ENCODE measurements at regions not wholly inside any gene's neighbourhood (a gene's known extent, or its start where the extent isn't known, plus 50 kb on each side); places are given as distances from the start of the nearest gene placed in this dataset.

DNA sequence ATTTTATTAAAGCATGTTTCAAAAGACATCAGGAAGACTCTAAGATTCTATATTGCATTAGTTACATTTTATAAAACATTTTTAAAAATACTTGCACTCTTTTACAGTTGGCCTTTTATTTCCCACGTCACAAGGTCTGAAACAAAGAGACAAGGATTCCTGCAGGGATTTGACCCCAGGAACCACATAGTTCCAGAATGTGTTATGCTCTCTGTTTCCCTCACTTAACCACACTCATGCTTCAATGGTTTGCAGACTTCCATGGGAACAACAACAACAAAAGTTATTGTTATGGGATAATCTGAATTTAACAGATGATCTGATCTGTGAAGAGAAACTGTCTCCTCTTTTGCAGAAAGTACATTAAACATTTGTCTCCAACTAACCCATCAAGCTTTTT, 104.3 kb upstream of the PPFIA2 start (continued):
- TF ChIP-seq, protein P1, sequence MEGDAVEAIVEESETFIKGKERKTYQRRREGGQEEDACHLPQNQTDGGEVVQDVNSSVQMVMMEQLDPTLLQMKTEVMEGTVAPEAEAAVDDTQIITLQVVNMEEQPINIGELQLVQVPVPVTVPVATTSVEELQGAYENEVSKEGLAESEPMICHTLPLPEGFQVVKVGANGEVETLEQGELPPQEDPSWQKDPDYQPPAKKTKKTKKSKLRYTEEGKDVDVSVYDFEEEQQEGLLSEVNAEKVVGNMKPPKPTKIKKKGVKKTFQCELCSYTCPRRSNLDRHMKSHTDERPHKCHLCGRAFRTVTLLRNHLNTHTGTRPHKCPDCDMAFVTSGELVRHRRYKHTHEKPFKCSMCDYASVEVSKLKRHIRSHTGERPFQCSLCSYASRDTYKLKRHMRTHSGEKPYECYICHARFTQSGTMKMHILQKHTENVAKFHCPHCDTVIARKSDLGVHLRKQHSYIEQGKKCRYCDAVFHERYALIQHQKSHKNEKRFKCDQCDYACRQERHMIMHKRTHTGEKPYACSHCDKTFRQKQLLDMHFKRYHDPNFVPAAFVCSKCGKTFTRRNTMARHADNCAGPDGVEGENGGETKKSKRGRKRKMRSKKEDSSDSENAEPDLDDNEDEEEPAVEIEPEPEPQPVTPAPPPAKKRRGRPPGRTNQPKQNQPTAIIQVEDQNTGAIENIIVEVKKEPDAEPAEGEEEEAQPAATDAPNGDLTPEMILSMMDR (IDR thresholded peaks at IDR 0.05): no peak
- TF ChIP-seq CBFB (CRISPR knock-in tag; IDR thresholded peaks at IDR 0.05; ENCODE audit: low read depth) (no peak), ZNF416 (CRISPR knock-in tag; IDR thresholded peaks at IDR 0.05) (no peak), IRF2 (CRISPR knock-in tag; IDR thresholded peaks at IDR 0.05; ENCODE audit: borderline replicate concordance, low read depth) (no peak)
- TF ChIP-seq, protein P2, sequence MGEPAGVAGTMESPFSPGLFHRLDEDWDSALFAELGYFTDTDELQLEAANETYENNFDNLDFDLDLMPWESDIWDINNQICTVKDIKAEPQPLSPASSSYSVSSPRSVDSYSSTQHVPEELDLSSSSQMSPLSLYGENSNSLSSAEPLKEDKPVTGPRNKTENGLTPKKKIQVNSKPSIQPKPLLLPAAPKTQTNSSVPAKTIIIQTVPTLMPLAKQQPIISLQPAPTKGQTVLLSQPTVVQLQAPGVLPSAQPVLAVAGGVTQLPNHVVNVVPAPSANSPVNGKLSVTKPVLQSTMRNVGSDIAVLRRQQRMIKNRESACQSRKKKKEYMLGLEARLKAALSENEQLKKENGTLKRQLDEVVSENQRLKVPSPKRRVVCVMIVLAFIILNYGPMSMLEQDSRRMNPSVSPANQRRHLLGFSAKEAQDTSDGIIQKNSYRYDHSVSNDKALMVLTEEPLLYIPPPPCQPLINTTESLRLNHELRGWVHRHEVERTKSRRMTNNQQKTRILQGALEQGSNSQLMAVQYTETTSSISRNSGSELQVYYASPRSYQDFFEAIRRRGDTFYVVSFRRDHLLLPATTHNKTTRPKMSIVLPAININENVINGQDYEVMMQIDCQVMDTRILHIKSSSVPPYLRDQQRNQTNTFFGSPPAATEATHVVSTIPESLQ (CRISPR knock-in tag; IDR thresholded peaks at IDR 0.05): no peak
- TF ChIP-seq, protein P3, sequence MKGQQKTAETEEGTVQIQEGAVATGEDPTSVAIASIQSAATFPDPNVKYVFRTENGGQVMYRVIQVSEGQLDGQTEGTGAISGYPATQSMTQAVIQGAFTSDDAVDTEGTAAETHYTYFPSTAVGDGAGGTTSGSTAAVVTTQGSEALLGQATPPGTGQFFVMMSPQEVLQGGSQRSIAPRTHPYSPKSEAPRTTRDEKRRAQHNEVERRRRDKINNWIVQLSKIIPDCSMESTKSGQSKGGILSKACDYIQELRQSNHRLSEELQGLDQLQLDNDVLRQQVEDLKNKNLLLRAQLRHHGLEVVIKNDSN (CRISPR knock-in tag; IDR thresholded peaks at IDR 0.05): no peak
- TF ChIP-seq, protein P4, sequence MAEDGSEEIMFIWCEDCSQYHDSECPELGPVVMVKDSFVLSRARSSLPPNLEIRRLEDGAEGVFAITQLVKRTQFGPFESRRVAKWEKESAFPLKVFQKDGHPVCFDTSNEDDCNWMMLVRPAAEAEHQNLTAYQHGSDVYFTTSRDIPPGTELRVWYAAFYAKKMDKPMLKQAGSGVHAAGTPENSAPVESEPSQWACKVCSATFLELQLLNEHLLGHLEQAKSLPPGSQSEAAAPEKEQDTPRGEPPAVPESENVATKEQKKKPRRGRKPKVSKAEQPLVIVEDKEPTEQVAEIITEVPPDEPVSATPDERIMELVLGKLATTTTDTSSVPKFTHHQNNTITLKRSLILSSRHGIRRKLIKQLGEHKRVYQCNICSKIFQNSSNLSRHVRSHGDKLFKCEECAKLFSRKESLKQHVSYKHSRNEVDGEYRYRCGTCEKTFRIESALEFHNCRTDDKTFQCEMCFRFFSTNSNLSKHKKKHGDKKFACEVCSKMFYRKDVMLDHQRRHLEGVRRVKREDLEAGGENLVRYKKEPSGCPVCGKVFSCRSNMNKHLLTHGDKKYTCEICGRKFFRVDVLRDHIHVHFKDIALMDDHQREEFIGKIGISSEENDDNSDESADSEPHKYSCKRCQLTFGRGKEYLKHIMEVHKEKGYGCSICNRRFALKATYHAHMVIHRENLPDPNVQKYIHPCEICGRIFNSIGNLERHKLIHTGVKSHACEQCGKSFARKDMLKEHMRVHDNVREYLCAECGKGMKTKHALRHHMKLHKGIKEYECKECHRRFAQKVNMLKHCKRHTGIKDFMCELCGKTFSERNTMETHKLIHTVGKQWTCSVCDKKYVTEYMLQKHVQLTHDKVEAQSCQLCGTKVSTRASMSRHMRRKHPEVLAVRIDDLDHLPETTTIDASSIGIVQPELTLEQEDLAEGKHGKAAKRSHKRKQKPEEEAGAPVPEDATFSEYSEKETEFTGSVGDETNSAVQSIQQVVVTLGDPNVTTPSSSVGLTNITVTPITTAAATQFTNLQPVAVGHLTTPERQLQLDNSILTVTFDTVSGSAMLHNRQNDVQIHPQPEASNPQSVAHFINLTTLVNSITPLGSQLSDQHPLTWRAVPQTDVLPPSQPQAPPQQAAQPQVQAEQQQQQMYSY (CRISPR knock-in tag; IDR thresholded peaks at IDR 0.05): no peak

DNA sequence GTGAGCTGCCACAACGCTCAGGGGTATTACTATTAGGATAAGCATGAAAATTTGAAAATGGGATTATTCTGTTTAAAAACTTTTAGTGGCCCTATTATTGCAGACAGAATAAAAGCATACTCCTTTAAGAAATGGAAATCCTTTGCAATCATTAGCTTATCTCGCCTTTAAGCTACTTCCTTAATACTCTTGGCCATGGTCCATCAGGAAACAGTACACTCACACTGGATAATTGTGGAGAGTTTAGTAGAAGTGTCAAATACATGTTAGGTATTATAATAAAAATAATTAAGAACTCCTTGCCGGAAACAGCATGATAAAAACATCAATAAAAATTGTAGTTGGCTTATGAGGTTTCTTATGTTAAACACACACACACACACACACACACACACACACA, 100.4 kb upstream of the PPFIA2 start:
- H3K9me3 Mint-ChIP-seq: no peaks in the 10 kb centered on the region
- no peak overlapping the region for H3K27ac Mint-ChIP-seq
- H3K4me3 Mint-ChIP-seq: no peak overlapping the region
- CTCF ChIA-PET: no interaction called here
- no peaks in the 10 kb centered on the region for H3K36me3 Mint-ChIP-seq
- DNase-seq (ENCODE audit: low spot score) (no peak), ATAC-seq (no peak)
- POLR2A ChIA-PET: no interaction called here
- peaks cover 9% of the 10 kb centered on the region for H3K4me1 Mint-ChIP-seq
- no peaks in the 10 kb centered on the region for H3K27me3 Mint-ChIP-seq (ENCODE audit: low read depth)
- TF ChIP-seq TCF7 (CRISPR knock-in tag; IDR thresholded peaks at IDR 0.05; ENCODE audit: low read depth) (no peak), NFATC4 (CRISPR knock-in tag; IDR thresholded peaks at IDR 0.05) (no peak), NFYB (CRISPR knock-in tag; conservative IDR thresholded peaks at IDR 0.05; ENCODE audit: low read depth) (no peak), FOXJ3 (CRISPR knock-in tag; IDR thresholded peaks at IDR 0.05; ENCODE audit: borderline replicate concordance) (no peak)
- TF ChIP-seq, protein P5, sequence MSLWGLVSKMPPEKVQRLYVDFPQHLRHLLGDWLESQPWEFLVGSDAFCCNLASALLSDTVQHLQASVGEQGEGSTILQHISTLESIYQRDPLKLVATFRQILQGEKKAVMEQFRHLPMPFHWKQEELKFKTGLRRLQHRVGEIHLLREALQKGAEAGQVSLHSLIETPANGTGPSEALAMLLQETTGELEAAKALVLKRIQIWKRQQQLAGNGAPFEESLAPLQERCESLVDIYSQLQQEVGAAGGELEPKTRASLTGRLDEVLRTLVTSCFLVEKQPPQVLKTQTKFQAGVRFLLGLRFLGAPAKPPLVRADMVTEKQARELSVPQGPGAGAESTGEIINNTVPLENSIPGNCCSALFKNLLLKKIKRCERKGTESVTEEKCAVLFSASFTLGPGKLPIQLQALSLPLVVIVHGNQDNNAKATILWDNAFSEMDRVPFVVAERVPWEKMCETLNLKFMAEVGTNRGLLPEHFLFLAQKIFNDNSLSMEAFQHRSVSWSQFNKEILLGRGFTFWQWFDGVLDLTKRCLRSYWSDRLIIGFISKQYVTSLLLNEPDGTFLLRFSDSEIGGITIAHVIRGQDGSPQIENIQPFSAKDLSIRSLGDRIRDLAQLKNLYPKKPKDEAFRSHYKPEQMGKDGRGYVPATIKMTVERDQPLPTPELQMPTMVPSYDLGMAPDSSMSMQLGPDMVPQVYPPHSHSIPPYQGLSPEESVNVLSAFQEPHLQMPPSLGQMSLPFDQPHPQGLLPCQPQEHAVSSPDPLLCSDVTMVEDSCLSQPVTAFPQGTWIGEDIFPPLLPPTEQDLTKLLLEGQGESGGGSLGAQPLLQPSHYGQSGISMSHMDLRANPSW (CRISPR knock-in tag; conservative IDR thresholded peaks at IDR 0.05; ENCODE audit: low read depth): no peak
- TF ChIP-seq, protein P6, sequence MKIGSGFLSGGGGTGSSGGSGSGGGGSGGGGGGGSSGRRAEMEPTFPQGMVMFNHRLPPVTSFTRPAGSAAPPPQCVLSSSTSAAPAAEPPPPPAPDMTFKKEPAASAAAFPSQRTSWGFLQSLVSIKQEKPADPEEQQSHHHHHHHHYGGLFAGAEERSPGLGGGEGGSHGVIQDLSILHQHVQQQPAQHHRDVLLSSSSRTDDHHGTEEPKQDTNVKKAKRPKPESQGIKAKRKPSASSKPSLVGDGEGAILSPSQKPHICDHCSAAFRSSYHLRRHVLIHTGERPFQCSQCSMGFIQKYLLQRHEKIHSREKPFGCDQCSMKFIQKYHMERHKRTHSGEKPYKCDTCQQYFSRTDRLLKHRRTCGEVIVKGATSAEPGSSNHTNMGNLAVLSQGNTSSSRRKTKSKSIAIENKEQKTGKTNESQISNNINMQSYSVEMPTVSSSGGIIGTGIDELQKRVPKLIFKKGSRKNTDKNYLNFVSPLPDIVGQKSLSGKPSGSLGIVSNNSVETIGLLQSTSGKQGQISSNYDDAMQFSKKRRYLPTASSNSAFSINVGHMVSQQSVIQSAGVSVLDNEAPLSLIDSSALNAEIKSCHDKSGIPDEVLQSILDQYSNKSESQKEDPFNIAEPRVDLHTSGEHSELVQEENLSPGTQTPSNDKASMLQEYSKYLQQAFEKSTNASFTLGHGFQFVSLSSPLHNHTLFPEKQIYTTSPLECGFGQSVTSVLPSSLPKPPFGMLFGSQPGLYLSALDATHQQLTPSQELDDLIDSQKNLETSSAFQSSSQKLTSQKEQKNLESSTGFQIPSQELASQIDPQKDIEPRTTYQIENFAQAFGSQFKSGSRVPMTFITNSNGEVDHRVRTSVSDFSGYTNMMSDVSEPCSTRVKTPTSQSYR (CRISPR knock-in tag; IDR thresholded peaks at IDR 0.05): no peak
- TF ChIP-seq, protein P7, sequence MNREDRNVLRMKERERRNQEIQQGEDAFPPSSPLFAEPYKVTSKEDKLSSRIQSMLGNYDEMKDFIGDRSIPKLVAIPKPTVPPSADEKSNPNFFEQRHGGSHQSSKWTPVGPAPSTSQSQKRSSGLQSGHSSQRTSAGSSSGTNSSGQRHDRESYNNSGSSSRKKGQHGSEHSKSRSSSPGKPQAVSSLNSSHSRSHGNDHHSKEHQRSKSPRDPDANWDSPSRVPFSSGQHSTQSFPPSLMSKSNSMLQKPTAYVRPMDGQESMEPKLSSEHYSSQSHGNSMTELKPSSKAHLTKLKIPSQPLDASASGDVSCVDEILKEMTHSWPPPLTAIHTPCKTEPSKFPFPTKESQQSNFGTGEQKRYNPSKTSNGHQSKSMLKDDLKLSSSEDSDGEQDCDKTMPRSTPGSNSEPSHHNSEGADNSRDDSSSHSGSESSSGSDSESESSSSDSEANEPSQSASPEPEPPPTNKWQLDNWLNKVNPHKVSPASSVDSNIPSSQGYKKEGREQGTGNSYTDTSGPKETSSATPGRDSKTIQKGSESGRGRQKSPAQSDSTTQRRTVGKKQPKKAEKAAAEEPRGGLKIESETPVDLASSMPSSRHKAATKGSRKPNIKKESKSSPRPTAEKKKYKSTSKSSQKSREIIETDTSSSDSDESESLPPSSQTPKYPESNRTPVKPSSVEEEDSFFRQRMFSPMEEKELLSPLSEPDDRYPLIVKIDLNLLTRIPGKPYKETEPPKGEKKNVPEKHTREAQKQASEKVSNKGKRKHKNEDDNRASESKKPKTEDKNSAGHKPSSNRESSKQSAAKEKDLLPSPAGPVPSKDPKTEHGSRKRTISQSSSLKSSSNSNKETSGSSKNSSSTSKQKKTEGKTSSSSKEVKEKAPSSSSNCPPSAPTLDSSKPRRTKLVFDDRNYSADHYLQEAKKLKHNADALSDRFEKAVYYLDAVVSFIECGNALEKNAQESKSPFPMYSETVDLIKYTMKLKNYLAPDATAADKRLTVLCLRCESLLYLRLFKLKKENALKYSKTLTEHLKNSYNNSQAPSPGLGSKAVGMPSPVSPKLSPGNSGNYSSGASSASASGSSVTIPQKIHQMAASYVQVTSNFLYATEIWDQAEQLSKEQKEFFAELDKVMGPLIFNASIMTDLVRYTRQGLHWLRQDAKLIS (CRISPR knock-in tag; IDR thresholded peaks at IDR 0.05; ENCODE audit: borderline replicate concordance): no peak
- TF ChIP-seq, protein P8, sequence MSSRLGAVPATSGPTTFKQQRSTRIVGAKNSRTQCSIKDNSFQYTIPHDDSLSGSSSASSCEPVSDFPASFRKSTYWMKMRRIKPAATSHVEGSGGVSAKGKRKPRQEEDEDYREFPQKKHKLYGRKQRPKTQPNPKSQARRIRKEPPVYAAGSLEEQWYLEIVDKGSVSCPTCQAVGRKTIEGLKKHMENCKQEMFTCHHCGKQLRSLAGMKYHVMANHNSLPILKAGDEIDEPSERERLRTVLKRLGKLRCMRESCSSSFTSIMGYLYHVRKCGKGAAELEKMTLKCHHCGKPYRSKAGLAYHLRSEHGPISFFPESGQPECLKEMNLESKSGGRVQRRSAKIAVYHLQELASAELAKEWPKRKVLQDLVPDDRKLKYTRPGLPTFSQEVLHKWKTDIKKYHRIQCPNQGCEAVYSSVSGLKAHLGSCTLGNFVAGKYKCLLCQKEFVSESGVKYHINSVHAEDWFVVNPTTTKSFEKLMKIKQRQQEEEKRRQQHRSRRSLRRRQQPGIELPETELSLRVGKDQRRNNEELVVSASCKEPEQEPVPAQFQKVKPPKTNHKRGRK (CRISPR knock-in tag; IDR thresholded peaks at IDR 0.05; ENCODE audit: borderline replicate concordance): no peak
